ENCODE measurements at regions not wholly inside any gene's neighbourhood (a gene's known extent, or its start where the extent isn't known, plus 50 kb on each side); places are given as distances from the start of the nearest gene placed in this dataset.
A peak's percentile ranks its signal among the peaks of the same experiment; 100 is the strongest.

- Histone ChIP-seq H3K27me3 (no peaks in the 10 kb centered on the region), H3K4me1 (0 out of 20 replicates have a peak, but pooled peaks cover 0 to under 1% (median 0%) of the 10 kb centered on the region in 10 experiments), H3K27ac (no peak overlapping the region), H3K4me2 (no peak overlapping the region), H4K20me1 (no peaks in the 10 kb centered on the region), H3K9me3 (replicated peaks in 1 of 11) (no peaks in the 10 kb centered on the region), H3K36me3 (no peaks in the 10 kb centered on the region), H3K4me3 (no peak overlapping the region), H3K9ac (no peak overlapping the region)
- TF ChIP-seq Cebpa-rat (IDR thresholded peaks at IDR 0.05): no peak
Observed at GRCh38 chr5:96076451-96076850, 114.8 kb upstream of the ELL2 start.

- Histone ChIP-seq H4K20me1 (no peaks in the 10 kb centered on the region), H3K27ac (no peak overlapping the region), H3K36me3 (no peaks in the 10 kb centered on the region)
Observed at GRCh38 chr5:96075579-96076289, 114.1 kb upstream of the ELL2 start.

GRCh38 chr5:96074870-96075269, 113.2 kb upstream of the ELL2 start:
- H3K27ac ChIP-seq: no peak overlapping the region
- no peak overlapping the region for H3K4me2 ChIP-seq
- TF ChIP-seq Cebpa-rat (IDR thresholded peaks at IDR 0.05): no peak
- H4K20me1 ChIP-seq: no peaks in the 10 kb centered on the region
- H3K9ac ChIP-seq: no peak overlapping the region
- peaks cover 4 to 16% (median 11%) of the 10 kb centered on the region in 10 experiments; a peak in 16 of 20 replicates for H3K4me1 ChIP-seq
- no peak overlapping the region for H3K4me3 ChIP-seq
- H3K9me3 ChIP-seq (replicated peaks in 1 of 11): no peaks in the 10 kb centered on the region
- H3K36me3 ChIP-seq: no peaks in the 10 kb centered on the region
- no peaks in the 10 kb centered on the region for H3K27me3 ChIP-seq

More at GRCh38 chr5:96075579-96076289, 114.1 kb upstream of the ELL2 start:
- peaks cover under 1 to 7% (median 3%) of the 10 kb centered on the region in 10 experiments; a peak in 16 of 20 replicates for H3K4me1 ChIP-seq
- no peak overlapping the region for H3K9ac ChIP-seq
- no peak for TF ChIP-seq Cebpa-rat (IDR thresholded peaks at IDR 0.05)
- H3K4me3 ChIP-seq: no peak overlapping the region
- H3K9me3 ChIP-seq (replicated peaks in 1 of 11): no peaks in the 10 kb centered on the region
- H3K27me3 ChIP-seq: no peaks in the 10 kb centered on the region
- H3K4me2 ChIP-seq: no peak overlapping the region

GRCh38 chr5:96074460-96074859, 112.8 kb upstream of the ELL2 start:
- TF ChIP-seq Cebpa-rat (IDR thresholded peaks at IDR 0.05): no peak
- no peaks in the 10 kb centered on the region for H3K9me3 ChIP-seq (replicated peaks in 1 of 11)
- no peaks in the 10 kb centered on the region for H3K36me3 ChIP-seq
- peaks cover 4 to 19% (median 13%) of the 10 kb centered on the region in 10 experiments; a peak in 16 of 20 replicates for H3K4me1 ChIP-seq
- no peak overlapping the region for H3K4me2 ChIP-seq
- no peaks in the 10 kb centered on the region for H4K20me1 ChIP-seq
- no peak overlapping the region for H3K9ac ChIP-seq
- no peaks in the 10 kb centered on the region for H3K27me3 ChIP-seq
- H3K27ac ChIP-seq: no peak overlapping the region
- no peak overlapping the region for H3K4me3 ChIP-seq

GRCh38 chr5:96072791-96073165, 111.1 kb upstream of the ELL2 start:
- no peaks in the 10 kb centered on the region for H3K36me3 ChIP-seq
- no peak overlapping the region for H3K9ac ChIP-seq
- peaks cover 4 to 25% (median 14%) of the 10 kb centered on the region in 10 experiments; a peak in 16 of 20 replicates for H3K4me1 ChIP-seq
- no peak for TF ChIP-seq Cebpa-rat (IDR thresholded peaks at IDR 0.05)
- no peaks in the 10 kb centered on the region for H4K20me1 ChIP-seq
- H3K4me2 ChIP-seq: no peak overlapping the region
- H3K27me3 ChIP-seq: no peaks in the 10 kb centered on the region
- H3K27ac ChIP-seq: no peak overlapping the region
- H3K9me3 ChIP-seq (replicated peaks in 1 of 11): no peaks in the 10 kb centered on the region
- no peak overlapping the region for H3K4me3 ChIP-seq

GRCh38 chr5:96072138-96072790, 110.6 kb upstream of the ELL2 start:
- no peaks in the 10 kb centered on the region for H4K20me1 ChIP-seq
- H3K27ac ChIP-seq: no peak overlapping the region
- H3K4me3 ChIP-seq: no peak overlapping the region
- no peaks in the 10 kb centered on the region for H3K36me3 ChIP-seq
- no peak overlapping the region for H3K4me2 ChIP-seq
- H3K4me1 ChIP-seq: peaks cover 4 to 30% (median 14%) of the 10 kb centered on the region in 10 experiments; a peak in 16 of 20 replicates
- H3K9me3 ChIP-seq (replicated peaks in 1 of 11): no peaks in the 10 kb centered on the region
- H3K27me3 ChIP-seq: no peaks in the 10 kb centered on the region
- no peak for TF ChIP-seq Cebpa-rat (IDR thresholded peaks at IDR 0.05)
- H3K9ac ChIP-seq: no peak overlapping the region

- TF ChIP-seq Cebpa-rat (IDR thresholded peaks at IDR 0.05): peak in 6 of 11 experiments; percentile 23 to 61 (median 53); a peak in 6 of 22 replicates
- H3K9me3 ChIP-seq (replicated peaks in 1 of 11): no peaks in the 10 kb centered on the region
- no peaks in the 10 kb centered on the region for H3K27me3 ChIP-seq
- H3K27ac ChIP-seq: peak overlapping the region in 9 of 11 experiments; percentile 20 to 56 (median 49); a peak in 16 of 22 replicates
- no peak overlapping the region for H3K9ac ChIP-seq
- H3K4me1 ChIP-seq: peaks cover 4 to 32% (median 14%) of the 10 kb centered on the region in 10 experiments; a peak in 16 of 20 replicates
- H3K36me3 ChIP-seq: no peaks in the 10 kb centered on the region
- no peak overlapping the region for H3K4me3 ChIP-seq
- no peaks in the 10 kb centered on the region for H4K20me1 ChIP-seq
- peak overlapping the region in 10 of 11 experiments; percentile 12 to 71 (median 48); a peak in 18 of 22 replicates for H3K4me2 ChIP-seq
Observed at GRCh38 chr5:96070622-96071225, 109.1 kb upstream of the ELL2 start.

- H3K27me3 ChIP-seq: no peaks in the 10 kb centered on the region
- no peaks in the 10 kb centered on the region for H3K9me3 ChIP-seq (replicated peaks in 1 of 11)
- peaks cover 4 to 34% (median 14%) of the 10 kb centered on the region in 10 experiments; a peak in 16 of 20 replicates for H3K4me1 ChIP-seq
- no peak overlapping the region for H3K4me3 ChIP-seq
- no peaks in the 10 kb centered on the region for H4K20me1 ChIP-seq
- H3K36me3 ChIP-seq: no peaks in the 10 kb centered on the region
- TF ChIP-seq Cebpa-rat (IDR thresholded peaks at IDR 0.05): no peak
- no peak overlapping the region; a peak in 1 of 22 replicates for H3K9ac ChIP-seq
- peak overlapping the region in 3 of 11 experiments; percentile 44 to 68 (median 48); a peak in 6 of 22 replicates for H3K4me2 ChIP-seq
- no peak overlapping the region; a peak in 1 of 22 replicates for H3K27ac ChIP-seq
Observed at GRCh38 chr5:96067894-96068614, 106.4 kb upstream of the ELL2 start.
